ENCODE measurements at regions not wholly inside any gene's neighbourhood (a gene's known extent, or its start where the extent isn't known, plus 50 kb on each side); places are given as distances from the start of the nearest gene placed in this dataset.

GRCh38 chr15:39092761-39093160 lies 488.1 kb upstream of the THBS1 start:
- no peaks in the 10 kb centered on the region for H3K27me3 ChIP-seq
- in situ Hi-C loops (cut with MboI; ENCODE audit: low sequenced_read_pairs in 4 of 4) (no loop called here), intact Hi-C loops (cut with DNase I; ENCODE audit: low total_unique reads) (no loop called here)

GRCh38 chr15:39094116-39094515 lies 486.8 kb upstream of the THBS1 start:
- no peak for TF ChIP-seq CTCF (IDR thresholded peaks at IDR 0.05 in 4 of 5, conservative IDR thresholded peaks at IDR 0.05 in 1 of 5)
- no peak for TF ChIP-seq POLR2A (IDR thresholded peaks at IDR 0.05)
- H3K27ac ChIP-seq, result no peak overlapping the region
- H3K27me3 ChIP-seq, result no peaks in the 10 kb centered on the region
- in situ Hi-C loops (cut with MboI; ENCODE audit: low sequenced_read_pairs in 4 of 4), result no loop called here
- ATAC-seq, result no peak
- DNase-seq, result no peak
- no peaks in the 10 kb centered on the region for H3K36me3 ChIP-seq
- H3K4me3 ChIP-seq, result no peak overlapping the region
- peaks cover 0 to 4% of the 10 kb centered on the region in 2 donors for H3K4me1 ChIP-seq
- intact Hi-C loops (cut with DNase I; ENCODE audit: low total_unique reads), result no loop called here
- no peaks in the 10 kb centered on the region for H3K9me3 ChIP-seq

More at GRCh38 chr15:39092761-39093160, 488.1 kb upstream of the THBS1 start:
- no peak for DNase-seq
- no peaks in the 10 kb centered on the region for H3K36me3 ChIP-seq
- H3K4me3 ChIP-seq, result no peak overlapping the region
- H3K27ac ChIP-seq, result no peak overlapping the region
- H3K4me1 ChIP-seq, result no peaks in the 10 kb centered on the region
- TF ChIP-seq CTCF (IDR thresholded peaks at IDR 0.05 in 4 of 5, conservative IDR thresholded peaks at IDR 0.05 in 1 of 5), result no peak
- no peak for TF ChIP-seq POLR2A (IDR thresholded peaks at IDR 0.05)
- no peak for ATAC-seq
- no peaks in the 10 kb centered on the region for H3K9me3 ChIP-seq

GRCh38 chr15:39095218-39095879 lies 485.5 kb upstream of the THBS1 start:
- H3K4me3 ChIP-seq, result no peak overlapping the region
- TF ChIP-seq CTCF (IDR thresholded peaks at IDR 0.05 in 4 of 5, conservative IDR thresholded peaks at IDR 0.05 in 1 of 5), result no peak
- TF ChIP-seq POLR2A (IDR thresholded peaks at IDR 0.05), result no peak
- H3K36me3 ChIP-seq, result no peaks in the 10 kb centered on the region
- no peaks in the 10 kb centered on the region for H3K9me3 ChIP-seq
- intact Hi-C loops (cut with DNase I; ENCODE audit: low total_unique reads) (no loop called here), in situ Hi-C loops (cut with MboI; ENCODE audit: low sequenced_read_pairs in 4 of 4) (no loop called here)
- DNase-seq, result no peak
- H3K27ac ChIP-seq, result no peak overlapping the region
- no peak for ATAC-seq
- H3K4me1 ChIP-seq, result peaks cover 0 to 10% of the 10 kb centered on the region in 2 donors
- H3K27me3 ChIP-seq, result no peaks in the 10 kb centered on the region

- no peak overlapping the region for H3K4me3 ChIP-seq
- H3K4me1 ChIP-seq, result peaks cover 0 to 10% of the 10 kb centered on the region in 2 donors
- no peak for TF ChIP-seq POLR2A (IDR thresholded peaks at IDR 0.05)
- no peak for TF ChIP-seq CTCF (IDR thresholded peaks at IDR 0.05 in 4 of 5, conservative IDR thresholded peaks at IDR 0.05 in 1 of 5)
- H3K36me3 ChIP-seq, result no peaks in the 10 kb centered on the region
- DNase-seq (no peak), ATAC-seq (no peak)
- no peaks in the 10 kb centered on the region for H3K27me3 ChIP-seq
- intact Hi-C loops (cut with DNase I; ENCODE audit: low total_unique reads), result no loop called here
- in situ Hi-C loops (cut with MboI; ENCODE audit: low sequenced_read_pairs in 4 of 4), result no loop called here
- H3K9me3 ChIP-seq, result no peaks in the 10 kb centered on the region
- no peak overlapping the region for H3K27ac ChIP-seq
These were observed 484.2 kb upstream of the THBS1 start for GRCh38 chr15:39096608-39097205.
